ENCODE measurements at regions not wholly inside any gene's neighbourhood (a gene's known extent, or its start where the extent isn't known, plus 50 kb on each side); places are given as distances from the start of the nearest gene placed in this dataset.
"Not testable (repeated sequence)": the region's sequence is repeated elsewhere in the genome, so short reads cannot be mapped to it uniquely, and the experiment has no call there.

GRCh38 chr1:221283532-221283931, 404.3 kb downstream of the HLX start:
- in situ Hi-C loops (cut with HindIII; ENCODE audit: low sequenced_read_pairs) = no loop called here
- no peak for DNase-seq (ENCODE audit: low read depth, low spot score)
- H3K4me3 ChIP-seq (ENCODE audit: low read depth, low read length) = no peak overlapping the region
- TF ChIP-seq CTCF (IDR thresholded peaks at IDR 0.05; ENCODE audit: low read depth, low read length) = no peak

- H3K4me3 ChIP-seq (ENCODE audit: low read depth, low read length) = no peak overlapping the region
- in situ Hi-C loops (cut with HindIII; ENCODE audit: low sequenced_read_pairs) = no loop called here
- DNase-seq (ENCODE audit: low read depth, low spot score) = peak; percentile 90
- TF ChIP-seq CTCF (IDR thresholded peaks at IDR 0.05; ENCODE audit: low read depth, low read length) = no peak
Measured at GRCh38 chr1:221284028-221284427, 404.8 kb downstream of the HLX start.

- in situ Hi-C loops (cut with HindIII; ENCODE audit: low sequenced_read_pairs); H3K4me3 ChIP-seq (ENCODE audit: low read depth, low read length); DNase-seq (ENCODE audit: low read depth, low spot score): not testable (repeated sequence)
Measured at GRCh38 chr1:221284991-221285390, 405.7 kb downstream of the HLX start.

- H3K4me3 ChIP-seq (ENCODE audit: low read depth, low read length); in situ Hi-C loops (cut with HindIII; ENCODE audit: low sequenced_read_pairs); DNase-seq (ENCODE audit: low read depth, low spot score): not testable (repeated sequence)
Measured at GRCh38 chr1:221285458-221286210, 406.4 kb downstream of the HLX start.

GRCh38 chr1:221286399-221286798, 407.2 kb downstream of the HLX start:
- in situ Hi-C loops (cut with HindIII; ENCODE audit: low sequenced_read_pairs) = no loop called here

GRCh38 chr1:221289103-221289502, 409.9 kb downstream of the HLX start:
- H3K4me3 ChIP-seq (ENCODE audit: low read depth, low read length) = no peak overlapping the region
- TF ChIP-seq CTCF (IDR thresholded peaks at IDR 0.05; ENCODE audit: low read depth, low read length) = no peak
- DNase-seq (ENCODE audit: low read depth, low spot score) = no peak
- in situ Hi-C loops (cut with HindIII; ENCODE audit: low sequenced_read_pairs) = no loop called here

More at GRCh38 chr1:221286399-221286798, 407.2 kb downstream of the HLX start:
- no peak overlapping the region for H3K4me3 ChIP-seq (ENCODE audit: low read depth, low read length)
- no peak for DNase-seq (ENCODE audit: low read depth, low spot score)
- no peak for TF ChIP-seq CTCF (IDR thresholded peaks at IDR 0.05; ENCODE audit: low read depth, low read length)

GRCh38 chr1:221290669-221291068, 411.4 kb downstream of the HLX start:
- no peak for TF ChIP-seq CTCF (IDR thresholded peaks at IDR 0.05; ENCODE audit: low read depth, low read length)
- no peak overlapping the region for H3K4me3 ChIP-seq (ENCODE audit: low read depth, low read length)
- in situ Hi-C loops (cut with HindIII; ENCODE audit: low sequenced_read_pairs) = no loop called here
- no peak for DNase-seq (ENCODE audit: low read depth, low spot score)

- TF ChIP-seq CTCF (IDR thresholded peaks at IDR 0.05; ENCODE audit: low read depth, low read length) = no peak
- H3K4me3 ChIP-seq (ENCODE audit: low read depth, low read length) = no peak overlapping the region
- in situ Hi-C loops (cut with HindIII; ENCODE audit: low sequenced_read_pairs) = no loop called here
- DNase-seq (ENCODE audit: low read depth, low spot score) = no peak
Measured at GRCh38 chr1:221291113-221291512, 411.9 kb downstream of the HLX start.

Data from astrocyte of the spinal cord (primary cell).